Endothelial cell of umbilical vein (primary cell): ENCODE measurements at regions not wholly inside any gene's neighbourhood (a gene's known extent, or its start where the extent isn't known, plus 50 kb on each side); places are given as distances from the start of the nearest gene placed in this dataset.
"Not testable (repeated sequence)": the region's sequence is repeated elsewhere in the genome, so short reads cannot be mapped to it uniquely, and the experiment has no call there.

Source experiments
- EZH2 ChIP-seq: IDR thresholded peaks from 2 replicates; pipeline ENCODE4 v1.6.1; 2012; ENCODE audit warnings: borderline replicate concordance, low read depth, mild to moderate bottlenecking, moderate library complexity, low read length, inconsistent platforms; ENCODE audit not compliant: severe bottlenecking
- POLR2A ChIP-seq: IDR thresholded peaks from 2 replicates; pipeline ENCODE4 v1.6.1; 2012; ENCODE audit warnings: low read depth, mild to moderate bottlenecking, control low read depth, low read length
- POLR2AphosphoS5 ChIP-seq: IDR thresholded peaks from 2 replicates; pipeline ENCODE4 v1.6.1; 2012; ENCODE audit warnings: low read depth, mild to moderate bottlenecking, control low read depth, low read length, moderate library complexity; ENCODE audit not compliant: insufficient read depth
- TF ChIP-seq, protein P1 (sequence below): IDR thresholded peaks from 2 replicates; pipeline ENCODE4 v1.6.1; 2011; ENCODE audit not compliant: insufficient read depth, insufficient read length
- TF ChIP-seq, protein P2 (sequence below), 2 donors: IDR thresholded peaks; 1 replicate in 1 of 2; 2 replicates in 1 of 2; pipeline ENCODE4 v1.5.1; 2011; ENCODE audit warnings: low read length in 2 of 2, mild to moderate bottlenecking in 2 of 2, moderate library complexity in 2 of 2, control low read depth in 1 of 2, inconsistent platforms in 1 of 2, low read depth in 1 of 2; ENCODE audit not compliant: insufficient read depth in 1 of 2; ENCODE audit errors: extremely low read depth in 1 of 2

DNA sequence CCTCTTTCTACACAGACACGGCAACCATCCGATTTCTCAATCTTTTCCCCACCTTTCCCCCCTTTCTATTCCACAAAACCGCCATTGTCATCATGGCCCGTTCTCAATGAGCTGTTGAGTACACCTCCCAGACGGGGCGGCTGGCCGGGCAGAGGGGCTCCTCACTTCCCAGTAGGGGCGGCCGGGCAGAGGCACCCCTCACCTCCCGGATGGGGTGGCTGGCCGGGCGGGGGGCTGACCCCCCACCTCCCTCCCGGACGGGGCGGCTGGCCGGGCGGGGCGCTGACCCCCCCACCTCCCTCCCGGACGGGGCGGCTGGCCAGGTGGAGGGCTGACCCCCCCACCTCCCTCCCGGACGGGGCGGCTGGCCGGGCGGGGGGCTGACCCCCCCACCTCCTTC lies 168.0 kb upstream of the SPRED2 start:
- not testable (repeated sequence) for TF ChIP-seq EZH2, POLR2A, POLR2AphosphoS5
- TF ChIP-seq, protein P1, sequence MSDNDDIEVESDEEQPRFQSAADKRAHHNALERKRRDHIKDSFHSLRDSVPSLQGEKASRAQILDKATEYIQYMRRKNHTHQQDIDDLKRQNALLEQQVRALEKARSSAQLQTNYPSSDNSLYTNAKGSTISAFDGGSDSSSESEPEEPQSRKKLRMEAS = not testable (repeated sequence)
- TF ChIP-seq, protein P2, sequence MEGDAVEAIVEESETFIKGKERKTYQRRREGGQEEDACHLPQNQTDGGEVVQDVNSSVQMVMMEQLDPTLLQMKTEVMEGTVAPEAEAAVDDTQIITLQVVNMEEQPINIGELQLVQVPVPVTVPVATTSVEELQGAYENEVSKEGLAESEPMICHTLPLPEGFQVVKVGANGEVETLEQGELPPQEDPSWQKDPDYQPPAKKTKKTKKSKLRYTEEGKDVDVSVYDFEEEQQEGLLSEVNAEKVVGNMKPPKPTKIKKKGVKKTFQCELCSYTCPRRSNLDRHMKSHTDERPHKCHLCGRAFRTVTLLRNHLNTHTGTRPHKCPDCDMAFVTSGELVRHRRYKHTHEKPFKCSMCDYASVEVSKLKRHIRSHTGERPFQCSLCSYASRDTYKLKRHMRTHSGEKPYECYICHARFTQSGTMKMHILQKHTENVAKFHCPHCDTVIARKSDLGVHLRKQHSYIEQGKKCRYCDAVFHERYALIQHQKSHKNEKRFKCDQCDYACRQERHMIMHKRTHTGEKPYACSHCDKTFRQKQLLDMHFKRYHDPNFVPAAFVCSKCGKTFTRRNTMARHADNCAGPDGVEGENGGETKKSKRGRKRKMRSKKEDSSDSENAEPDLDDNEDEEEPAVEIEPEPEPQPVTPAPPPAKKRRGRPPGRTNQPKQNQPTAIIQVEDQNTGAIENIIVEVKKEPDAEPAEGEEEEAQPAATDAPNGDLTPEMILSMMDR (IDR thresholded peaks at IDR 0.05; ENCODE audit: extremely low read depth in 1 of 2, insufficient read depth in 1 of 2, low read depth in 1 of 2, low read length in 2 of 2) = not testable (repeated sequence)
